CD14-positive monocyte (primary cell): ENCODE measurements at regions not wholly inside any gene's neighbourhood (a gene's known extent, or its start where the extent isn't known, plus 50 kb on each side); places are given as distances from the start of the nearest gene placed in this dataset.

ENCODE experiments used
- DNase-seq, 3 donors: peaks; one replicate each; pipeline ENCODE4 v3.0.0-alpha.2; 2011 to 2022
- H2AFZ ChIP-seq: 2 replicates; pipeline ENCODE4 v1.6.0; 2012; ENCODE audit warnings: mild to moderate bottlenecking, low read depth, low read length, inconsistent platforms; ENCODE audit not compliant: insufficient read depth, poor library complexity, severe bottlenecking
- H3K27ac ChIP-seq, 2 donors: 1 replicate in 1 of 2; 2 replicates in 1 of 2; pipeline ENCODE4 v1.5.1; 2012 to 2013; ENCODE audit warnings: low read length in 2 of 2, control low read depth in 1 of 2, inconsistent platforms in 1 of 2, low read depth in 1 of 2, mild to moderate bottlenecking in 1 of 2
- H3K27me3 ChIP-seq, 2 donors: one replicate each; pipeline versions ENCODE4 v1.6.0 to v1.6.1; 2011 to 2013; ENCODE audit warnings: low read length in 2 of 2; ENCODE audit not compliant: control insufficient read depth in 2 of 2, insufficient read depth in 2 of 2
- H3K36me3 ChIP-seq, 2 donors: replicated peaks in 1 of 2; 1 replicate in 1 of 2; 2 replicates in 1 of 2; pipeline versions ENCODE4 v1.5.1 to v1.6.1; 2012 to 2013; ENCODE audit warnings: low read length in 2 of 2, control low read depth in 1 of 2, inconsistent platforms in 1 of 2, mild to moderate bottlenecking in 1 of 2; ENCODE audit not compliant: insufficient read depth in 2 of 2, control insufficient read depth in 1 of 2
- H3K4me1 ChIP-seq, 2 donors: 1 replicate in 1 of 2; 2 replicates in 1 of 2; pipeline versions ENCODE4 v1.5.1 to v1.6.1; 2012 to 2013; ENCODE audit warnings: low read length in 2 of 2, control low read depth in 1 of 2, inconsistent platforms in 1 of 2, mild to moderate bottlenecking in 1 of 2, moderate library complexity in 1 of 2; ENCODE audit not compliant: insufficient read depth in 2 of 2, control insufficient read depth in 1 of 2
- H3K4me2 ChIP-seq: replicated peaks from 2 replicates; pipeline ENCODE3; 2012; ENCODE audit warnings: low read length, moderate library complexity, mild to moderate bottlenecking; ENCODE audit not compliant: poor library complexity, severe bottlenecking; ENCODE audit errors: extremely low read depth
- H3K4me3 ChIP-seq, 3 experiments: fragments of 200-600 bp in 1 of 3; sonication (generic) in 1 of 3; replicated peaks in 1 of 3; 1 replicate in 2 of 3; 2 replicates in 1 of 3; pipeline ENCODE4 v1.5.1; 2011 to 2013; ENCODE audit warnings: low read length in 3 of 3, mild to moderate bottlenecking in 3 of 3, control low read depth in 2 of 3, low read depth in 2 of 3, inconsistent platforms in 1 of 3, moderate library complexity in 1 of 3
- H3K79me2 ChIP-seq: 2 replicates; pipeline ENCODE4 v1.6.0; 2012; ENCODE audit warnings: mild to moderate bottlenecking, control low read depth, inconsistent platforms, low read length, moderate library complexity; ENCODE audit not compliant: insufficient read depth
- H3K9ac ChIP-seq: 2 replicates; pipeline ENCODE4 v1.6.0; 2017; ENCODE audit warnings: low read length, mild to moderate bottlenecking; ENCODE audit not compliant: insufficient read depth, poor library complexity, severe bottlenecking
- H3K9me3 ChIP-seq, 2 donors: replicated peaks in 1 of 2; 1 replicate in 1 of 2; 2 replicates in 1 of 2; pipeline versions ENCODE4 v1.5.1 to v1.6.1; 2012 to 2013; ENCODE audit warnings: low read length in 2 of 2, control low read depth in 1 of 2; ENCODE audit not compliant: control insufficient read depth in 1 of 2, insufficient read depth in 1 of 2
- H4K20me1 ChIP-seq: 2 replicates; pipeline ENCODE4 v1.6.0; 2012; ENCODE audit warnings: mild to moderate bottlenecking, low read length, control low read depth, moderate library complexity; ENCODE audit not compliant: insufficient read depth
- H3K27ac Mint-ChIP-seq, 7 donors: one replicate each; pipeline ENCODE4 v1.8.0; 2020; ENCODE audit warnings: mild to moderate bottlenecking in 7 of 7, mixed read lengths in 7 of 7, moderate library complexity in 6 of 7, inconsistent platforms in 2 of 7
- H3K27me3 Mint-ChIP-seq, 3 donors: one replicate each; pipeline ENCODE4 v1.8.0; 2021 to 2022; ENCODE audit warnings: low read depth in 3 of 3, mild to moderate bottlenecking in 3 of 3, mixed read lengths in 3 of 3, moderate library complexity in 3 of 3, inconsistent platforms in 1 of 3
- H3K36me3 Mint-ChIP-seq, 2 donors: one replicate each; pipeline ENCODE4 v1.8.0; 2020; ENCODE audit warnings: mixed read lengths in 2 of 2, inconsistent platforms in 1 of 2, mild to moderate bottlenecking in 1 of 2
- H3K4me1 Mint-ChIP-seq: one replicate; pipeline ENCODE4 v1.8.0; 2020; ENCODE audit warnings: mild to moderate bottlenecking, mixed read lengths
- H3K4me3 Mint-ChIP-seq, 2 donors: one replicate each; pipeline ENCODE4 v1.8.0; 2020; ENCODE audit warnings: mild to moderate bottlenecking in 2 of 2, mixed read lengths in 2 of 2, moderate library complexity in 1 of 2
- H3K9me3 Mint-ChIP-seq, 7 donors: one replicate each; pipeline ENCODE4 v1.8.0; 2020 to 2022; ENCODE audit warnings: mixed read lengths in 7 of 7, mild to moderate bottlenecking in 6 of 7, moderate library complexity in 6 of 7, inconsistent platforms in 2 of 7
- WGBS: methylation state at CpG from one replicate; pipeline ENCODE4 v1.1.5; 2013; ENCODE audit warnings: missing lambda C conversion rate; ENCODE audit not compliant: insufficient coverage; 5-methylcytosine and 5-hydroxymethylcytosine counted together
- intact Hi-C, 2 donors: fragments of 100-400 bp; cut with micrococcal nuclease; formaldehyde crosslinking; loops; one replicate each; pipeline versions ENCODE4 v1.15.0 to v1.15.1; 2023
- TF ChIP-seq, protein P1 (sequence below): fragments of 200-600 bp; IDR thresholded peaks from one replicate; pipeline ENCODE4 v1.8.0; 2022; ENCODE audit warnings: antibody characterized with exemption, mild to moderate bottlenecking

DNA sequence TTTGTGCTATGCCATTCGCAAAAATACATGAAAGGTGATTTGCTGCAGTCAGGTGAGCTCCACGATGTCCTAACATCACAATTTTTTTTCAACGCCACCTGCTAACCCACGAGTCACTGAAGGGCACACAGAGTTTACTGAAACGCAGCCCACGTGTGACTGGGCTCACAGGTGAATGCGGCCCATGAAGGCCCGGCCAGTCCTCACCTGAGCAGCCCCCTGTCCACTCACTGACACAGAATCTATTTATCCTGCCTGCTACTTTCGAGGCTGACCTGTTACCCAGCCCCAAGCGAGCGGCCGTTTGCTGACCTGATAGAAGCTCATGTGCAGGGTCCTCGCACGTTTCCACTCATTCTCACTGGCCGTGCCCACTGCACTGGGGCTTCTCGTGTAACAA, 121.9 kb upstream of the SOX1 start:
- TF ChIP-seq, protein P1, sequence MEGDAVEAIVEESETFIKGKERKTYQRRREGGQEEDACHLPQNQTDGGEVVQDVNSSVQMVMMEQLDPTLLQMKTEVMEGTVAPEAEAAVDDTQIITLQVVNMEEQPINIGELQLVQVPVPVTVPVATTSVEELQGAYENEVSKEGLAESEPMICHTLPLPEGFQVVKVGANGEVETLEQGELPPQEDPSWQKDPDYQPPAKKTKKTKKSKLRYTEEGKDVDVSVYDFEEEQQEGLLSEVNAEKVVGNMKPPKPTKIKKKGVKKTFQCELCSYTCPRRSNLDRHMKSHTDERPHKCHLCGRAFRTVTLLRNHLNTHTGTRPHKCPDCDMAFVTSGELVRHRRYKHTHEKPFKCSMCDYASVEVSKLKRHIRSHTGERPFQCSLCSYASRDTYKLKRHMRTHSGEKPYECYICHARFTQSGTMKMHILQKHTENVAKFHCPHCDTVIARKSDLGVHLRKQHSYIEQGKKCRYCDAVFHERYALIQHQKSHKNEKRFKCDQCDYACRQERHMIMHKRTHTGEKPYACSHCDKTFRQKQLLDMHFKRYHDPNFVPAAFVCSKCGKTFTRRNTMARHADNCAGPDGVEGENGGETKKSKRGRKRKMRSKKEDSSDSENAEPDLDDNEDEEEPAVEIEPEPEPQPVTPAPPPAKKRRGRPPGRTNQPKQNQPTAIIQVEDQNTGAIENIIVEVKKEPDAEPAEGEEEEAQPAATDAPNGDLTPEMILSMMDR: no peak
- WGBS: 88% methylated on average over 15 of the region's 16 CpGs
- no peak overlapping the region for H3K4me3 ChIP-seq
- H3K36me3 Mint-ChIP-seq: no peaks in the 10 kb centered on the region
- H3K4me2 ChIP-seq: no peak overlapping the region
- H3K27ac Mint-ChIP-seq: no peak overlapping the region
- intact Hi-C loops: no loop called here
- no peaks in the 10 kb centered on the region for H3K36me3 ChIP-seq
- peaks cover 6 to 16% (median 8%) of the 10 kb centered on the region in 7 donors for H3K9me3 Mint-ChIP-seq
- H4K20me1 ChIP-seq: no peaks in the 10 kb centered on the region
- peaks cover 9 to 13% of the 10 kb centered on the region in 2 donors for H3K9me3 ChIP-seq
- no peak for DNase-seq
- H3K27ac ChIP-seq: no peak overlapping the region
- no peak overlapping the region for H3K9ac ChIP-seq
- no peak overlapping the region for H2AFZ ChIP-seq
- H3K27me3 ChIP-seq: no peaks in the 10 kb centered on the region
- no peaks in the 10 kb centered on the region for H3K4me1 Mint-ChIP-seq
- peaks cover 0 to 2% (median 1%) of the 10 kb centered on the region in 3 donors for H3K27me3 Mint-ChIP-seq
- H3K79me2 ChIP-seq: no peaks in the 10 kb centered on the region
- H3K4me3 Mint-ChIP-seq: no peak overlapping the region
- no peaks in the 10 kb centered on the region for H3K4me1 ChIP-seq

DNA sequence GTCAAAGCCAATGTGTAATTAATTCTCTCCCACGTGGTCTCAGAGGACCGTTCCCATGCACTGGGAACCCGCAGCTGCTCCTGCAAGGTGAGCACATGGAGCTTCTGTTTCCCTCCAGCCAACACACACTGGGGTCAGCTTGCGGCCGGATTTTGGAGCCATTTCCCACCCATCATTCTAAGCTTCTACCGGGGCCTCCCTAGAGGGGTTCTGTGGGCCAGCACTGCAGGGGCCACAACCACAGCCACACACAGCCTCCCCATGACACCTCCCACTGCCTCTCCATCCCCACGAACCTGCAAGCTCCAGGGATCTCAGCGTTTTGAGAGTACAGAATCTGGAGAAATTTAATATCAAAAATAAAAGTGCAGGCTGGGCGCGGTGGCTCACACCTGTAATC, 120.7 kb upstream of the SOX1 start:
- no peak overlapping the region for H3K4me3 Mint-ChIP-seq
- no peak overlapping the region for H2AFZ ChIP-seq
- no peak overlapping the region for H3K4me2 ChIP-seq
- no peaks in the 10 kb centered on the region for H3K36me3 Mint-ChIP-seq
- H3K4me3 ChIP-seq: no peak overlapping the region
- TF ChIP-seq, protein P1: no peak
- H3K79me2 ChIP-seq: no peaks in the 10 kb centered on the region
- no peaks in the 10 kb centered on the region for H3K36me3 ChIP-seq
- DNase-seq: no peak
- no peaks in the 10 kb centered on the region for H3K27me3 ChIP-seq
- intact Hi-C loops: no loop called here
- no peaks in the 10 kb centered on the region for H4K20me1 ChIP-seq
- H3K27ac ChIP-seq: no peak overlapping the region
- H3K27me3 Mint-ChIP-seq: peaks cover 0 to 1% (median 1%) of the 10 kb centered on the region in 3 donors
- peaks cover 10 to 20% (median 12%) of the 10 kb centered on the region in 7 donors for H3K9me3 Mint-ChIP-seq
- H3K4me1 ChIP-seq: no peaks in the 10 kb centered on the region
- H3K9me3 ChIP-seq: peaks cover 20 to 22% of the 10 kb centered on the region in 2 donors
- no peaks in the 10 kb centered on the region for H3K4me1 Mint-ChIP-seq
- H3K9ac ChIP-seq: no peak overlapping the region
- 84% methylated on average over 10 of the region's 10 CpGs for WGBS
- peak overlapping the region in 1 of 7 donors; percentile 42 for H3K27ac Mint-ChIP-seq
